Neuronal stem cell (in vitro differentiated cells): ENCODE measurements at regions not wholly inside any gene's neighbourhood (a gene's known extent, or its start where the extent isn't known, plus 50 kb on each side); places are given as distances from the start of the nearest gene placed in this dataset.

Experiments used
- DNase-seq: peaks from one replicate; pipeline ENCODE4 v3.0.0-alpha.2; 2013; ENCODE audit warnings: low spot score
- H2AFZ ChIP-seq: one replicate; pipeline ENCODE4 v1.6.1; 2013; ENCODE audit warnings: mild to moderate bottlenecking, low read length, inconsistent platforms
- H2AK5ac ChIP-seq: 2 replicates; pipeline ENCODE4 v1.6.1; 2013; ENCODE audit warnings: low read depth, mild to moderate bottlenecking, inconsistent platforms, low read length, moderate library complexity, mixed read lengths
- H2BK120ac ChIP-seq: 2 replicates; pipeline ENCODE4 v1.6.1; 2013; ENCODE audit warnings: low read depth, mild to moderate bottlenecking, inconsistent platforms, low read length, moderate library complexity, mixed read lengths
- H2BK12ac ChIP-seq: one replicate; pipeline ENCODE4 v1.6.1; 2013; ENCODE audit warnings: low read length, inconsistent platforms
- H2BK15ac ChIP-seq: 2 replicates; pipeline ENCODE4 v1.6.1; 2013; ENCODE audit warnings: mild to moderate bottlenecking, low read length, inconsistent platforms, mixed read lengths
- H2BK5ac ChIP-seq: one replicate; pipeline ENCODE4 v1.6.1; 2013; ENCODE audit warnings: inconsistent platforms, mild to moderate bottlenecking, low read length, moderate library complexity
- H3K14ac ChIP-seq: one replicate; pipeline ENCODE4 v1.6.1; 2013; ENCODE audit warnings: low read length, inconsistent platforms
- H3K18ac ChIP-seq: 2 replicates; pipeline ENCODE4 v1.6.1; 2013; ENCODE audit warnings: low read length, inconsistent platforms
- H3K23ac ChIP-seq: 2 replicates; pipeline ENCODE4 v1.6.1; 2013; ENCODE audit warnings: low read depth, mild to moderate bottlenecking, mixed read lengths, low read length, inconsistent platforms; ENCODE audit not compliant: poor library complexity
- H3K27ac ChIP-seq: replicated peaks from 3 replicates; pipeline ENCODE4 v1.5.1; 2013; ENCODE audit warnings: low read length, inconsistent platforms
- H3K27me3 ChIP-seq, 3 experiments: 2 replicates each; pipeline ENCODE4 v1.6.1; 2013; ENCODE audit warnings: low read length in 3 of 3, mild to moderate bottlenecking in 2 of 3, inconsistent platforms in 1 of 3, low read depth in 1 of 3, mixed read lengths in 1 of 3, moderate library complexity in 1 of 3; ENCODE audit not compliant: control insufficient read depth in 3 of 3, insufficient read depth in 3 of 3
- H3K36me3 ChIP-seq, 2 donors: replicated peaks in 1 of 2; 2 replicates each; pipeline ENCODE4 v1.6.1; 2013; ENCODE audit warnings: low read length in 2 of 2; ENCODE audit not compliant: control insufficient read depth in 2 of 2, insufficient read depth in 2 of 2
- H3K4ac ChIP-seq: 2 replicates; pipeline ENCODE4 v1.6.1; 2013; ENCODE audit warnings: inconsistent platforms, mild to moderate bottlenecking, low read length, moderate library complexity
- H3K4me1 ChIP-seq, 2 donors: 1 replicate in 1 of 2; 2 replicates in 1 of 2; pipeline ENCODE4 v1.6.1; 2013; ENCODE audit warnings: low read length in 2 of 2, low read depth in 1 of 2; ENCODE audit not compliant: control insufficient read depth in 2 of 2, insufficient read depth in 1 of 2
- H3K4me2 ChIP-seq: one replicate; pipeline ENCODE4 v1.6.1; 2013; ENCODE audit warnings: mild to moderate bottlenecking, low read length, inconsistent platforms; ENCODE audit not compliant: insufficient read depth, poor library complexity, severe bottlenecking
- H3K4me3 ChIP-seq, 2 donors: 2 replicates each; pipeline ENCODE4 v1.5.1; 2013; ENCODE audit warnings: low read length in 2 of 2, mild to moderate bottlenecking in 2 of 2, inconsistent platforms in 1 of 2, moderate library complexity in 1 of 2
- H3K79me1 ChIP-seq: one replicate; pipeline ENCODE4 v1.6.1; 2013; ENCODE audit warnings: low read depth, mild to moderate bottlenecking, inconsistent platforms, low read length, moderate library complexity
- H3K9ac ChIP-seq: one replicate; pipeline ENCODE4 v1.6.1; 2013; ENCODE audit warnings: mild to moderate bottlenecking, low read depth, low read length, inconsistent platforms; ENCODE audit not compliant: poor library complexity
- H3K9me3 ChIP-seq, 2 donors: replicated peaks in 1 of 2; 2 replicates each; pipeline versions ENCODE3 to v1.6.1; 2013; ENCODE audit warnings: low read length in 2 of 2, mild to moderate bottlenecking in 2 of 2, inconsistent platforms in 1 of 2, low read depth in 1 of 2, mixed read lengths in 1 of 2, moderate library complexity in 1 of 2; ENCODE audit not compliant: control insufficient read depth in 2 of 2, insufficient read depth in 1 of 2
- H4K8ac ChIP-seq: one replicate; pipeline ENCODE4 v1.6.1; 2013; ENCODE audit warnings: low read depth, mild to moderate bottlenecking, inconsistent platforms, low read length, moderate library complexity
- H4K91ac ChIP-seq: one replicate; pipeline ENCODE4 v1.6.1; 2013; ENCODE audit warnings: low read length, low read depth, mild to moderate bottlenecking, inconsistent platforms; ENCODE audit not compliant: poor library complexity
- WGBS, 2 donors: extraction: QIAGEN DNeasy Blood & Tissue Kit; methylation state at CpG; one replicate each; pipeline ENCODE4 v1.1.7; 2013; ENCODE audit warnings: missing lambda C conversion rate in 2 of 2, mixed read lengths in 1 of 2; ENCODE audit not compliant: insufficient read length in 2 of 2, insufficient replicate concordance in 1 of 2; ENCODE audit errors: extremely low coverage in 2 of 2; 5-methylcytosine and 5-hydroxymethylcytosine counted together

GRCh38 chr2:147110962-147111361 is 733.9 kb upstream of the ACVR2A start:
- no peak overlapping the region for H3K27ac ChIP-seq
- no peak overlapping the region for H3K4me2 ChIP-seq
- no peaks in the 10 kb centered on the region for H3K27me3 ChIP-seq
- H3K79me1 ChIP-seq = no peaks in the 10 kb centered on the region
- no peak overlapping the region for H3K4ac ChIP-seq
- H2BK15ac ChIP-seq = no peak overlapping the region
- WGBS, 2 donors = no CpG with 5 or more reads among the region's 4 CpGs
- H3K9ac ChIP-seq = no peak overlapping the region
- no peak overlapping the region for H3K4me3 ChIP-seq
- H3K14ac ChIP-seq = no peak overlapping the region
- no peak overlapping the region for H3K18ac ChIP-seq
- no peak overlapping the region for H3K23ac ChIP-seq
- no peak overlapping the region for H2BK5ac ChIP-seq
- H2AK5ac ChIP-seq = no peak overlapping the region
- no peaks in the 10 kb centered on the region for H3K9me3 ChIP-seq
- H2AFZ ChIP-seq = no peak overlapping the region
- peaks cover 0 to 4% of the 10 kb centered on the region in 2 donors for H3K4me1 ChIP-seq
- no peak overlapping the region for H2BK120ac ChIP-seq
- H3K36me3 ChIP-seq = no peaks in the 10 kb centered on the region
- DNase-seq = no peak
- no peak overlapping the region for H4K91ac ChIP-seq
- no peak overlapping the region for H4K8ac ChIP-seq
- H2BK12ac ChIP-seq = no peak overlapping the region

- H4K91ac ChIP-seq = no peak overlapping the region
- no peak overlapping the region for H2BK12ac ChIP-seq
Measured at GRCh38 chr2:147110317-147110716, 734.5 kb upstream of the ACVR2A start.

GRCh38 chr2:147109291-147109690 is 735.5 kb upstream of the ACVR2A start:
- Histone ChIP-seq H2BK12ac (no peak overlapping the region), H2BK5ac (no peak overlapping the region), H3K9me3 (no peaks in the 10 kb centered on the region), H3K4me2 (no peak overlapping the region), H3K23ac (no peak overlapping the region), H2BK15ac (no peak overlapping the region), H4K91ac (no peak overlapping the region), H2AFZ (no peak overlapping the region), H3K4me3 (no peak overlapping the region), H3K79me1 (no peaks in the 10 kb centered on the region), H3K36me3 (no peaks in the 10 kb centered on the region), H3K18ac (no peak overlapping the region), H4K8ac (no peak overlapping the region), H2BK120ac (no peak overlapping the region), H2AK5ac (no peak overlapping the region), H3K27me3 (no peaks in the 10 kb centered on the region), H3K27ac (no peak overlapping the region), H3K9ac (no peak overlapping the region), H3K4ac (no peak overlapping the region), H3K14ac (no peak overlapping the region), H3K4me1 (peaks cover 0 to 4% of the 10 kb centered on the region in 2 donors)
- no peak for DNase-seq
- no CpG with 5 or more reads among the region's 2 CpGs for whole genome bisulfite sequencing, 2 donors

More at GRCh38 chr2:147110317-147110716, 734.5 kb upstream of the ACVR2A start:
- Histone ChIP-seq H3K18ac (no peak overlapping the region), H3K27me3 (no peaks in the 10 kb centered on the region), H4K8ac (no peak overlapping the region), H3K4me2 (no peak overlapping the region), H3K4ac (no peak overlapping the region), H2BK15ac (no peak overlapping the region), H2BK120ac (no peak overlapping the region), H2BK5ac (no peak overlapping the region), H3K4me3 (no peak overlapping the region), H2AK5ac (no peak overlapping the region), H3K79me1 (no peaks in the 10 kb centered on the region), H3K14ac (no peak overlapping the region), H3K23ac (no peak overlapping the region), H3K9me3 (no peaks in the 10 kb centered on the region), H3K9ac (no peak overlapping the region), H2AFZ (no peak overlapping the region), H3K27ac (no peak overlapping the region), H3K4me1 (peaks cover 0 to 4% of the 10 kb centered on the region in 2 donors), H3K36me3 (no peaks in the 10 kb centered on the region)
- no CpG with 5 or more reads among the region's 4 CpGs for WGBS, 2 donors
- peak; percentile 35 for DNase-seq

GRCh38 chr2:147108548-147108947 is 736.3 kb upstream of the ACVR2A start:
- no CpG with 5 or more reads among the region's 2 CpGs for WGBS, 2 donors
- no peak overlapping the region for H3K23ac ChIP-seq

More at GRCh38 chr2:147108548-147108947, 736.3 kb upstream of the ACVR2A start:
- Histone ChIP-seq H3K9me3 (no peaks in the 10 kb centered on the region), H3K4me2 (no peak overlapping the region), H4K8ac (no peak overlapping the region), H3K4me1 (peaks cover 0 to 4% of the 10 kb centered on the region in 2 donors), H2BK12ac (no peak overlapping the region), H3K18ac (no peak overlapping the region), H2AK5ac (no peak overlapping the region), H3K27ac (no peak overlapping the region), H3K4me3 (no peak overlapping the region), H3K9ac (no peak overlapping the region), H2BK120ac (no peak overlapping the region), H3K4ac (no peak overlapping the region), H3K79me1 (no peaks in the 10 kb centered on the region), H3K36me3 (no peaks in the 10 kb centered on the region), H3K14ac (no peak overlapping the region), H2BK5ac (no peak overlapping the region), H3K27me3 (no peaks in the 10 kb centered on the region), H2AFZ (peak overlapping the region; percentile 38), H2BK15ac (no peak overlapping the region), H4K91ac (no peak overlapping the region)
- no peak for DNase-seq
